NOMO-1 treated with dmso at 0.1 percent for 144 hours (cell line): ENCODE measurements at regions not wholly inside any gene's neighbourhood (a gene's known extent, or its start where the extent isn't known, plus 50 kb on each side); places are given as distances from the start of the nearest gene placed in this dataset.
"Not testable (repeated sequence)": the region's sequence is repeated elsewhere in the genome, so short reads cannot be mapped to it uniquely, and the experiment has no call there.

Experiments
- DNase-seq: peaks from one replicate; lab custom pipeline; 2025; ENCODE audit not compliant: unreplicated experiment; lab: John Stamatoyannopoulos, UW

- no peak for DNase-seq
These were observed 324.2 kb upstream of the COBL start for GRCh38 chr7:51640841-51641240.

- DNase-seq = no peak
These were observed 323.2 kb upstream of the COBL start for GRCh38 chr7:51639661-51640334.

GRCh38 chr7:51636503-51636902 lies 319.9 kb upstream of the COBL start:
- DNase-seq = no peak

GRCh38 chr7:51635775-51636174 lies 319.2 kb upstream of the COBL start:
- no peak for DNase-seq

- DNase-seq = no peak
These were observed 317.9 kb upstream of the COBL start for GRCh38 chr7:51634538-51634937.

GRCh38 chr7:51634025-51634424 lies 317.4 kb upstream of the COBL start:
- DNase-seq = no peak

GRCh38 chr7:51633596-51633995 lies 317.0 kb upstream of the COBL start:
- no peak for DNase-seq

GRCh38 chr7:51633006-51633405 lies 316.4 kb upstream of the COBL start:
- DNase-seq = no peak

- DNase-seq = no peak
These were observed 314.3 kb upstream of the COBL start for GRCh38 chr7:51630933-51631332.

- no peak for DNase-seq
These were observed 312.6 kb upstream of the COBL start for GRCh38 chr7:51629206-51629605.

GRCh38 chr7:51621956-51622355 lies 305.3 kb upstream of the COBL start:
- DNase-seq = no peak

GRCh38 chr7:51620706-51621105 lies 304.1 kb upstream of the COBL start:
- no peak for DNase-seq

- no peak for DNase-seq
These were observed 303.3 kb upstream of the COBL start for GRCh38 chr7:51619880-51620279.

GRCh38 chr7:51617686-51618085 lies 301.1 kb upstream of the COBL start:
- no peak for DNase-seq

- no peak for DNase-seq
These were observed 297.3 kb upstream of the COBL start for GRCh38 chr7:51613911-51614357.

- DNase-seq = no peak
These were observed 295.3 kb upstream of the COBL start for GRCh38 chr7:51611937-51612336.

GRCh38 chr7:51607447-51607846 lies 290.8 kb upstream of the COBL start:
- no peak for DNase-seq

GRCh38 chr7:51606601-51607154 lies 290.1 kb upstream of the COBL start:
- no peak for DNase-seq

GRCh38 chr7:51602376-51602775 lies 285.8 kb upstream of the COBL start:
- no peak for DNase-seq

GRCh38 chr7:51601461-51601860 lies 284.9 kb upstream of the COBL start:
- no peak for DNase-seq

- DNase-seq = not testable (repeated sequence)
These were observed 283.3 kb upstream of the COBL start for GRCh38 chr7:51599935-51600334.

GRCh38 chr7:51593628-51594027 lies 277.0 kb upstream of the COBL start:
- DNase-seq = no peak
